ENCODE measurements at regions not wholly inside any gene's neighbourhood (a gene's known extent, or its start where the extent isn't known, plus 50 kb on each side); places are given as distances from the start of the nearest gene placed in this dataset.
"Not testable (repeated sequence)": the region's sequence is repeated elsewhere in the genome, so short reads cannot be mapped to it uniquely, and the experiment has no call there.

- no peak for DNase-seq (ENCODE audit: low read depth in 4 of 4, low spot score in 2 of 4)
These were observed 52.2 kb downstream of the ACTL7B start for GRCh38 chr9:108803428-108804065.

DNA sequence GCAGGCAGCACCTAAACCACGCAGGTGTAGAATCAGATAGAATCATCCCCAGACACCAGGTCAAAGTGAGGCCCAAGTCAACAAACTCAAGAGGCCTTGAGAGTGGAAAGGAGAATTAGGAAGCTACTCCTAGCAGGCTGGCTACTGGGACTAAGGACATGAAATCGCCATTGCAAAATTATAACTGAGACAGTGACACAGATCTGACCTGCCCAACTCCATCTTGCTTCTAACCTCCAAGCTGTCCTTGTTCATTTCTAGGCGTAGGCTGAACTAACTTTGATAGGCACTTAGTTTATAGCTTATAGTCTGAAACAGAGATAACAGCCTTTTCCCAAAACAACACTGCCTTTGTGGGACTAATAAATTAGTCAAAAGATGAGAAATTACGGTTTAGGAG lies 52.8 kb downstream of the ACTL7B start:
- no peak for DNase-seq (ENCODE audit: low read depth in 4 of 4, low spot score in 2 of 4)

DNA sequence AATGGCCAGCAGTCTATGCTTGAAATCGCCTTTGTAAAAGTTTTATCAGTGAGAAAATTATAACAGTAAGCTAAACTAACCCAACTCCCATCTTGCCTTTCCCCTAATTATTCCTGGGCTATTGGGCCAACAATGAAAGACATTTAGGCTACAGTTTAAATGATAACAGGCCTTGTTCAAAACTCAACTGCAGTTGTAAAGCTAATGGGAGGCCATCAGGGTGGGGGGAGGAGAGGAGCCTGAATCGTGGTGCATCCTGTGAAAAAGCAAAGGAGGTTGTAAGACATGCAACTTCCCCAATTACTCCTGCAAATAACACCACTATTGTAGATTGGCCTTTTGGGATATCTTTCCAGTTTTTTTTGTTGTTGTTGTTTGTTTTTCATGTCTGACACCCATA lies 53.8 kb downstream of the ACTL7B start:
- DNase-seq (ENCODE audit: low read depth in 4 of 4, low spot score in 2 of 4): no peak

- no peak for DNase-seq (ENCODE audit: low read depth in 4 of 4, low spot score in 2 of 4)
These were observed 55.1 kb downstream of the ACTL7B start for GRCh38 chr9:108800632-108801099.

GRCh38 chr9:108793573-108793972 lies 62.2 kb downstream of the ACTL7B start:
- no peak for DNase-seq (ENCODE audit: low read depth in 4 of 4, low spot score in 2 of 4)

- no peak for DNase-seq (ENCODE audit: low read depth in 4 of 4, low spot score in 2 of 4)
These were observed 66.0 kb downstream of the ACTL7B start for GRCh38 chr9:108789742-108790141.

DNA sequence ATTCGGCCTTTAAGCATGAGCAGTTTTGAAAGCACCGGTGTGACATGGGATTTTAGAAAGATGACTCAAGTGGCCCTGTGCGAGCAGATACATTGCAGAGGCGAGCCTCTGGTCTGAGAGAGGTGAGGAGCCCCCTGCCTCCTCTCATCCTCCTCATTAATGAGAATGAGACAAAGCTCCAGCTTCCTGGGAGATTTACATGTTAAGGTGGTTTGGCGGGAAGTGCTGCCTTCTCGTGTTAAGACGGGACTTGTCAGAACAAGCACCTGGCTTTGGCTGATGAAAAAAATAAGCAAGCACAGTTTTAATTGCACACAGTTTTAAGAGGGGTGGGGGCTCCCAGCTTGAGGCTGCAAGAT lies 68.1 kb downstream of the ACTL7B start:
- no peak for DNase-seq (ENCODE audit: low read depth in 4 of 4, low spot score in 2 of 4)

DNA sequence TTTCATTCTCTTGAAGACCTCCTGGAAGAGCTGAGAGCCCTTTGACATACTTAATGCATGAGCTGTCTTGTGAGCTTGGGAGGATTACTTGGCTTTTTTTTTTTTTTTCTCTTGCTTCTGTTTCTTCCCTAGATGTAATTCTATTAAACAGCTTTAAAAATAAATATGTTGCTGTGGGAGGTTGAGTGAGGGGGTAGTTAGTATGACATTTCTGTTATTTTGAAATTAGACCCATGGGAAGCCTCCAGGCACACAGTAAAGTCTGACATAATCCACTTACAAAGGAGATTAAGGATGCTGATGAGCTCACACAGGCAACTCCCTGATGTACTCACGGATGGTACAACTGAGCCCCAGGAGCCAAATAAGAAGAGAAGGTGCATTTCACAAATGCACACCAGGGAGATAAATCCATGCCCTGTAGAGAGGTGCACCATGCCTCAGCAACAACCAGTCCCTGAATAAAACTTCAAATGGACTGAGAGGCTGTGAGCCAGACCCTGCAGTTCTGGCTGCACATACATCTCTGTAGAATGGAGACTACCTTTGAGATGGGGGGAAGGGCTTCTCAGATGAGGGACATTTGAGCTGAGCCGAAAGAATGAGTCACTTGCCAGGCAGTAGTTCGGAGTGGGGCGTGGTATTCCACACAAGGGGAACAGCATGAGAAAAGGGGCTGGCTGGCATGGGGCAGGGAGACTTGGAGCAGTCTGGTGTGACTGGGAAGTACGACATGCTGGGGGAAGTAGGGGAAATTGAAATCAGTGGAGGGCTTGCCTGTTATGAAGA lies 68.7 kb downstream of the ACTL7B start:
- no peak for DNase-seq (ENCODE audit: low read depth in 4 of 4, low spot score in 2 of 4)

DNA sequence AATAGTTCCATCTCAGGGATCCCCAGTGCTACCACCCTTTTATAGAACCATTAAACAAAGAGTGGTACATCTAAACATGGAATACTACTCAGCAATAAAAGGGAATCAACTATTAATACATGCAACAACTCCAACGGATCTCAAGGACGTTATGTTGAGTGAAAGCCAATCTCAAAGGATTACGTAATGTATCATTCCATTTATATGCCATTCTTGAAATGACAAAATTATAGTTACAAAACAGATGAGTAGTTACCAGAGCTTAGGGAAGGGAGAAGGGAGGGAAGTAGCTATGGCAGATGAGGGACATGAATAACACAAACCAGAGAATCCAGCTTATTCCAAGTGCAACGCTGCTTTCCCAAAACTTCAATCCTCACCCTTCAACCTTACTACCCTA lies 69.5 kb downstream of the ACTL7B start:
- DNase-seq (ENCODE audit: low read depth in 4 of 4, low spot score in 2 of 4): no peak

DNA sequence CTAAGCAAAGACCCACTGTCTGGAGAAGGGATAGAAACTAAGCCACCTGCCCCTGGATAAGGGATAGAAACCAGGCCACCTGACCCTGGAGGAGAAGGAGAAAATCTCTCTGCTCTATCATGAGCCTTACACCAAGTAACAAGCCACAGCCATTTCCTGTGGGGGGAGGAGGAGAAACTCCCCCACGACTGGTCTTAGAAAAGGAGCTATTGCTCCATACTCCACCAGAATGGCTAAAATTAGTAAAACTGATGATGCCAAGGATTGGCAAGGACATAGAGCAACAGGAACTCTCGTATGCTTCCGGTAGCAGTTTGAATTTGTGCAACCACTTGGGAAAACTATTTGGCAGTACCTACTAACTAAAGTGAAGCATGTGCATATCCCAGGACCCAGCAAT lies 70.8 kb downstream of the ACTL7B start:
- no peak for DNase-seq (ENCODE audit: low read depth in 4 of 4, low spot score in 2 of 4)

DNA sequence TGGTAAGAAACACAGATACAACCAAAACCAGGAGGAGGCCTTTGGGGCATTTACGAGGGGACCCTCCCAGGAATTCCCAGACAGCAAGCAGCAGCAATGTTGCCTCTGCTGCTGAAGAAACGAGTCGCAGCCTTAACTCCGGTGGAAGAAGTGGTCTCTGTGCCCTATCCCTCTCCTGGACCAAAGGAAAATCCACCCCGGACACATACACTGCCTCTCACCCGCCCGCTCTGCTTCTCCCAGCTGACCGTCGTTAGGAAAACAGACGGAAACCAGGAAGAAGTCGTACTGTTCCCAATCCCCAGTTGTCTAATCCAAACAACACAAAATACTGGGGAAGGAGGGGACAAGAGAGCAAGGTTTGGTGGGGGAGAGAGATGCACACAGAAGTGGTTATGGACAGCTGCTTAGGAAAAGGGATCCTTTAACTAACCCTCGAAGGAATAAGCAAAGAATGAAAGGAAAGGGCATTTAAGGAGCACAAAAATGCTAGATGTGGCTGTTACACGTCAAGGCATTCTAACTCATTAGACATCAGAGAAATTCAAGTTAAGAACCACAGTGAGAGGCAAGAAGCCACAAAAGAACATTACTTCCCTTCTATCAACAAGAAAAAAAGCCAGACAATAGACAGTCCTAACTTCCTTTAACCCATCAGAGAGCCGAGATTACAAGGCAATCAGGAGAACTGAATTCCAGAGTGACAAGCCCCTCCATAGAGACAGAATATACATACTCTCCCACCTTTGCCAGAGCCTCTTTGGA lies 71.9 kb downstream of the ACTL7B start:
- DNase-seq (ENCODE audit: low read depth in 4 of 4, low spot score in 2 of 4): no peak

- no peak for DNase-seq (ENCODE audit: low read depth in 4 of 4, low spot score in 2 of 4)
These were observed 72.5 kb downstream of the ACTL7B start for GRCh38 chr9:108783326-108783725.

DNA sequence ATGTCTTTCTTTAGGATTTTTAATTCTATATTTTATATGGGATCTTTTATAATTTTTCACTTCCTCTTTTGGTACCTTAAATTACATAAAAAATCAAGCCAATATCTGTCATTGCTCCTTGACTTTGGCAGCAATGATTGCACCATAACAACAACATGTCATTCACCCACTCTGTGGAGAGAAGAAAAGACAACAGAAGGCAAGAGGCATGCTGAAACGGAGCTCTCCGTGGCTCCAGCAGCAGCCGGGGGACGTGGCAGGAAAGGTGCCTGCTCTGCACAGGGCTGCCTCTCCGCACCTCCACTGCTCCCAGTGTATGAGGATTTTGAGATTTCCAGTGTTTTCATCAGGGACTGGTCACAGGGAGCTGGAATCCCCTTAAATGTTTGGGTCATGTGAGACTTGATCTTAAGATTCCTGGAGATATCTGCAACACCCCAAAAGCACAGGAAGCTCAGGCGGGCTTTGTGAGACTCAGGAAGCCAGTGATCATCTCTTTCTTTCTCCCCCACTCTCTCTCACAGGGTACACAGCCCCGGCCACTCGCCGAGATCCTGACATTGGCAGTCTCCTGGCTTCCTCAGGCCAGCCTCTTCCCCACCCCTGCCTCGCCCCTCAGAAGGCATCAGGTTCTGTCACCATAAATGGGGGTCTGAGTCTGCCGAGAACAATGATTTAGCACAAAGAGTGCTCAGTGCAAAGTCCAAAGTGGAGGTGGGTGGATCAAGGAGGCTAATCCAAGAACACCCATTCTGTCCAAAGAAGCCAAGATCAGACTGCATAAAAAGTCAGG lies 74.6 kb downstream of the ACTL7B start:
- no peak for DNase-seq (ENCODE audit: low read depth in 4 of 4, low spot score in 2 of 4)

DNA sequence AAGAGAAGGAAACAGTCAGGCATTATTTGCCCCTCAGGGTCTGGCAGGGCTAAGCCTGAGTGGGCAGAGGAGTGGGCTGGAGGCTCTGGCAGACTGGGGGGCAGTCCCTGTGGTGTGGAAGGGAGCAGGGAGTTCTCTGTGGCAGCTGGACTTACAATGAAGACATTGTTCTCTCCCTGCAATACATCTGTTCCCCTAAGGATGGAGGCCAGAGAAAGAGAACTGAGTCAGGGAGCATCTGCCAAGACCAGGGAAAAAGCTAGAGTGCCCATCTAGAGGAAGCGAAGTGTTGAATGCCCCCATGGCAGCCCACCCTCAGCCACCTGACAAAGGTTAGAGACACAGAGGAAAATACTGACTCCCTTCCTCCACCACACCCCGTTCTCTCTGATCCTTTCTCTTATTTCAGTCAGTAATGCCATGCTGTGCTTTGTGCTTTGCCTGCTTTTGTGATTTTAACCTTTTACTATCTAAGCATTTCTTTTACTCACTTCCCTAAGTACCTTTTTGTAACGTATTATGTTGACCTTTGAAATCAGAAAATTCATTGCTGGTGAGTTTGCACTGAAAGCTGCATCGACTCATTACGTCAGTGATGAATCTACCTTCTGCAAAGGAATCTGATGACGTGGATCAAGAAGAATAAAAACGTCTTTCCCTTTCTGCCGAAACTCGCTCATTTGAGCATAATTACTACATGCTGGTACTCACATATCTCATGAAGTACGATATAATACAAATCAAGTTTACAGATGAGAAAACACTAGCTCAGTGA lies 76.0 kb downstream of the ACTL7B start:
- no peak for DNase-seq (ENCODE audit: low read depth in 4 of 4, low spot score in 2 of 4)

DNA sequence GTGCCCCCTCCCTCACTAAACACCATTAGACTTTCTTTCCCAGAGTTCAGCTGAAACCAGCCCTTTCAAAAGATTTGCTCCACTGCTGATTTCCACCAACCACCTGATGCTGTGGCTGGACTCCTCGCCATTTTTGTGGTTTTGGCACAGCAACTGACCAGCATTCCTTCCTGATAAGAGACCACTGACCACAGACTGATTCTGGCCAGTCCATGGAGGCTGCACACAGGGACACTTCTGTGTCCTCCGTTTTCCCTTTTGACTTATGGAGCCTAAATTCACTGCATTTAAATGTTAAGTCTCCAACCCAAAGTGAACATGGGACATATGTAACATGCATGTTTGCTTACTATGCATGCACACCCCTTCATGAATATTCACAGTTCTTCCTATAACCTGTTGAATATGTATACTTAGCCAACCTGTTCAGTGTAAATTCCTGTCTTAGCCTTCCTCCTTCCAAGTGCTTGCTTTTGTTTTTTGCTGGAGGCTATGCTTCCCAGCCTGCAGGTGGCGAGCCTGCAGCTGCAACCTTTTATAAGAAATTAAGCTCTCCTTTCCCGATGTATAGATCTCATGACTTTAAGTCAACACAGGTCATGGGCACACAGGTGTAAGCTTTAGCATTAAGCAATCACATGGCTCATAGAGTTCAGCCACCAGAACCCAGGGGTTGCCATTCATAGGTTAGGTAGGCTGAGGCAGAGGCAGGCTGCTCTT lies 78.7 kb downstream of the ACTL7B start:
- no peak for DNase-seq (ENCODE audit: low read depth in 4 of 4, low spot score in 2 of 4)

DNA sequence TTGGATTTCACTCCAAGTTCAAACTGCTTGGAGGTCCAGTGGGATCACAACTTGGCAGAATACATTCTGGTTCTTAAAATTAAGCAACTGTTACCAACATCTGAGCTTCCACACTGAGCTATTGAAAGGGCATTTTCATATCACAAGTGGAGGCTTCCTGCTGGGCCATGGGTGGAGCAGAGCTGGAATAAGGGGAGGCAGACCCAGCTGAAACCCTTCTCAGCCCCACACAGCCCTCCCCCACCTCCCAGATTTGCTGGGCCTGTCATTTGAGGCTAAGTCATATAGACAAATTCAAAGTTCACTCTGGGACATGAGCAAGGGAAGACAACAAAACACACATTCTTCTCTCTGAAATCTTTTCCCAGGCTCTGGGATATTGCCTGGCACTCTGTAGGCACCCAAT lies 79.9 kb downstream of the ACTL7B start:
- DNase-seq (ENCODE audit: low read depth in 4 of 4, low spot score in 2 of 4): no peak

- DNase-seq (ENCODE audit: low read depth in 4 of 4, low spot score in 2 of 4): not testable (repeated sequence)
These were observed 81.7 kb downstream of the ACTL7B start for GRCh38 chr9:108774088-108774487.

GRCh38 chr9:108772301-108772894 lies 83.4 kb downstream of the ACTL7B start:
- DNase-seq (ENCODE audit: low read depth in 4 of 4, low spot score in 2 of 4): no peak

DNA sequence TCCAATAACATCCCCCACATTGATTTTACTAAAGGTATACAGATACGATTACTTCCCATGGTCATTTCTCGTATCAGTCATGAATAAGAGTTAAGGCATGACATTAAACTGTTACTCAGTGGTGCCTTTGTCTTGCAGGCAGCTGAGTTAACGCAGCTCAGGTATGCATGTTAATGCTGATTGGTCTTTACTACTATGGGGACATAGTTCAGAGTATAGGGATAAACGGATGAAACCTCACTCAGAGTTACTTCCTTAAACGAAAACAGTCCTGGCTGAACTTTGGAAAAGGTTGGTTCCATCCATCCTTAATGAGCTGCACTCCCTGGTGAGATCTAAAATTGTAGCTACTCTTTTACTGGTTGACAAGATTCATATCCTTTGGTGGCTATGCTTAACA lies 87.0 kb downstream of the ACTL7B start:
- DNase-seq (ENCODE audit: low read depth in 4 of 4, low spot score in 2 of 4): no peak

Data from left renal cortex interstitium (tissue), 4 donors.